OCI-LY3 (cell line): ENCODE measurements at regions not wholly inside any gene's neighbourhood (a gene's known extent, or its start where the extent isn't known, plus 50 kb on each side); places are given as distances from the start of the nearest gene placed in this dataset.

Experiments
- H2AFZ ChIP-seq: fragments of 200-600, 300-600 bp; shearing (Covaris generic); 2 replicates; pipeline ENCODE4 v1.6.0; 2014; ENCODE audit warnings: antibody characterized with exemption, low read depth, low read length
- H3K27ac ChIP-seq: fragments of 200-600, 300-600 bp; sonication (generic); 2 replicates; pipeline ENCODE4 v1.5.1; 2014; ENCODE audit warnings: mild to moderate bottlenecking, low read length, moderate library complexity, mixed read lengths
- H3K27me3 ChIP-seq: fragments of 200-600, 300-600 bp; sonication (generic); 2 replicates; pipeline ENCODE4 v1.6.1; 2014; ENCODE audit warnings: low read depth, low read length, mixed read lengths
- H3K36me3 ChIP-seq: fragments of 200-600, 300-600 bp; sonication (generic); replicated peaks from 2 replicates; pipeline ENCODE3; 2014; ENCODE audit warnings: low read depth, low read length, mixed read lengths
- H3K4me1 ChIP-seq: fragments of 300-600, 200-600 bp; sonication (generic); 2 replicates; pipeline ENCODE4 v1.6.1; 2014; ENCODE audit warnings: low read length, mixed read lengths
- H3K4me2 ChIP-seq: fragments of 200-600, 300-600 bp; sonication (generic); 2 replicates; pipeline ENCODE4 v1.6.1; 2014; ENCODE audit warnings: low read length, mixed read lengths
- H3K4me3 ChIP-seq: fragments of 300-600, 200-600 bp; sonication (generic); 2 replicates; pipeline ENCODE4 v1.5.1; 2014; ENCODE audit warnings: antibody characterized with exemption, mild to moderate bottlenecking, low read length, moderate library complexity
- H3K79me2 ChIP-seq: fragments of 300-600, 200-600 bp; shearing (Covaris generic); 2 replicates; pipeline ENCODE4 v1.6.1; 2014; ENCODE audit warnings: mild to moderate bottlenecking, low read length, mixed read lengths
- H3K9ac ChIP-seq: fragments of 300-600, 200-600 bp; shearing (Covaris generic); 2 replicates; pipeline ENCODE4 v1.6.0; 2014; ENCODE audit warnings: mild to moderate bottlenecking, low read length, moderate library complexity
- H3K9me3 ChIP-seq: fragments of 200-600, 300-600 bp; shearing (Covaris generic); 2 replicates; pipeline ENCODE4 v1.6.1; 2014; ENCODE audit warnings: low read length, mixed read lengths; ENCODE audit not compliant: insufficient read depth
- H4K20me1 ChIP-seq: fragments of 200-600, 300-600 bp; sonication (generic); 2 replicates; pipeline ENCODE4 v1.6.1; 2016; ENCODE audit warnings: low read length, mixed read lengths; ENCODE audit not compliant: insufficient read depth
- EZH2phosphoT487 ChIP-seq: fragments of 200-600 bp; shearing (Covaris generic); IDR thresholded peaks from 2 replicates; pipeline ENCODE4 v1.6.1; 2018; ENCODE audit warnings: antibody characterized with exemption, mixed run types, low read depth
- TF ChIP-seq, protein P1 (sequence below): fragments of 200-600, 300-600 bp; sonication (generic); IDR thresholded peaks from 2 replicates; pipeline ENCODE4 v1.5.1; 2014; ENCODE audit warnings: antibody characterized with exemption, low read length, low read depth

DNA sequence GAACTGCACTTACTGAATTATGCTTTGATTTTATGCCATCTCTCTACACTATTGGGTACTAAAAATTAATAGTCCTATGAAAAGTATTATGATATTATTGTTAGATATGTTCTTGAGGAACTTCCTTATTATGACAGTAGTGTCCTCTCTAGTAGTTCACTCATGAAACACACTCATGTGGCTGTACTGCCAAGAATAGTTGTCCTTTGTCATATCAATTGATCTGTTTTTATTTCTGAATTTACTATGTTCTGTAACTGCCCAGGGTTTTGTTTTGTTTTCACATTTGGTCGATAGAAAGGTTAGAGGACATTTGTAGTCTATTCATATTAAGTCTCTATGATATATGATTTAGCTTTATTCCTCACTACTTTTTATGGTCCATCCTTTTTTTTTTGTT is 215.2 kb downstream of the PPARGC1A start:
- H3K27ac ChIP-seq = no peak overlapping the region
- no peak overlapping the region for H3K4me2 ChIP-seq
- TF ChIP-seq, protein P1, sequence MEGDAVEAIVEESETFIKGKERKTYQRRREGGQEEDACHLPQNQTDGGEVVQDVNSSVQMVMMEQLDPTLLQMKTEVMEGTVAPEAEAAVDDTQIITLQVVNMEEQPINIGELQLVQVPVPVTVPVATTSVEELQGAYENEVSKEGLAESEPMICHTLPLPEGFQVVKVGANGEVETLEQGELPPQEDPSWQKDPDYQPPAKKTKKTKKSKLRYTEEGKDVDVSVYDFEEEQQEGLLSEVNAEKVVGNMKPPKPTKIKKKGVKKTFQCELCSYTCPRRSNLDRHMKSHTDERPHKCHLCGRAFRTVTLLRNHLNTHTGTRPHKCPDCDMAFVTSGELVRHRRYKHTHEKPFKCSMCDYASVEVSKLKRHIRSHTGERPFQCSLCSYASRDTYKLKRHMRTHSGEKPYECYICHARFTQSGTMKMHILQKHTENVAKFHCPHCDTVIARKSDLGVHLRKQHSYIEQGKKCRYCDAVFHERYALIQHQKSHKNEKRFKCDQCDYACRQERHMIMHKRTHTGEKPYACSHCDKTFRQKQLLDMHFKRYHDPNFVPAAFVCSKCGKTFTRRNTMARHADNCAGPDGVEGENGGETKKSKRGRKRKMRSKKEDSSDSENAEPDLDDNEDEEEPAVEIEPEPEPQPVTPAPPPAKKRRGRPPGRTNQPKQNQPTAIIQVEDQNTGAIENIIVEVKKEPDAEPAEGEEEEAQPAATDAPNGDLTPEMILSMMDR = no peak
- TF ChIP-seq EZH2phosphoT487 = no peak
- no peak overlapping the region for H3K4me3 ChIP-seq
- no peaks in the 10 kb centered on the region for H3K9me3 ChIP-seq
- H3K9ac ChIP-seq = no peak overlapping the region
- no peaks in the 10 kb centered on the region for H3K79me2 ChIP-seq
- H3K27me3 ChIP-seq = no peaks in the 10 kb centered on the region
- H4K20me1 ChIP-seq = no peaks in the 10 kb centered on the region
- H2AFZ ChIP-seq = no peak overlapping the region
- H3K36me3 ChIP-seq = no peaks in the 10 kb centered on the region
- no peaks in the 10 kb centered on the region for H3K4me1 ChIP-seq

DNA sequence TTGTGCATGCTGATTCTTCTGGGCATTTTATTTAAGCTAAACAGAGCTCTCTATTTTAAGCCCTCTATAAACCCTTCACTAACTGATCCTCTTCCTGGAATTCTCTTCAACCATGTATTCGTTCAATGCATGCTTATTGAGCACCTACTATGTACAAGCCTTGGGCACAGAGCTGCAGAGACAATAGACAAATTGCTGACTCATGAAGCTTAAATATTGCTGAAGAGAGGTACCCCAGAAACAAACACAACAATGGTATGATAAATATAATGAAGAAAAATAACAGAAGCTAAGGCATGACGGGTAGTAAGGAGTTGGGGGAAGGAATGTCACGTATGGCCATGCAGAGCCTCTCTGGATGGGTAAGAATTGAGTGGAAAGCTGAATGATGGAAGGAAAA is 222.2 kb downstream of the PPARGC1A start:
- no peaks in the 10 kb centered on the region for H4K20me1 ChIP-seq
- no peaks in the 10 kb centered on the region for H3K79me2 ChIP-seq
- H3K27me3 ChIP-seq = no peaks in the 10 kb centered on the region
- H3K27ac ChIP-seq = no peak overlapping the region
- no peak overlapping the region for H3K4me2 ChIP-seq
- H3K9me3 ChIP-seq = no peaks in the 10 kb centered on the region
- H3K36me3 ChIP-seq = no peaks in the 10 kb centered on the region
- H3K9ac ChIP-seq = no peak overlapping the region
- H2AFZ ChIP-seq = no peak overlapping the region
- H3K4me1 ChIP-seq = no peaks in the 10 kb centered on the region
- TF ChIP-seq, protein P1 = no peak
- TF ChIP-seq EZH2phosphoT487 = no peak
- H3K4me3 ChIP-seq = no peak overlapping the region

DNA sequence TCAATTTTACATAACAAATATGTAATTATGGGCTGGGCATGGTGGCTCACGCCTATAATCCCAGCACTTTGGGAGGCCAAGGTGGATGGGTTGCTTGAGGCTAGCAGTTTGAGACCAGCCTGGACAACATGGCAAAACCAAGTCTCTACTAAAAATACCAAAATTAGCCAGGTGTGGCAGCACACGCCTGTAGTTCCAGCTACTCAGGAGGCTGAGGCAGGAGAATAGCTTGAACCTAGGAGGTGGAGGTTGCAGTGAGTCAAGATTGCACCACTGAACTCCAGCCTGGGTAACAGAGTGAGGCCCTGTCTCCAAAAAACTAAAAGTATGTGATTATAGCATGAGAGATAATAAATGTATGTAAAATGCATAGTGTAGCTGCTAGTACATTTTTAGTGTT is 229.0 kb downstream of the PPARGC1A start:
- Histone ChIP-seq H2AFZ (no peak overlapping the region), H3K4me1 (no peaks in the 10 kb centered on the region)
- TF ChIP-seq, protein P1 = peak; percentile 17; the same call in 1 of the 2 replicates
- no peak for TF ChIP-seq EZH2phosphoT487

DNA sequence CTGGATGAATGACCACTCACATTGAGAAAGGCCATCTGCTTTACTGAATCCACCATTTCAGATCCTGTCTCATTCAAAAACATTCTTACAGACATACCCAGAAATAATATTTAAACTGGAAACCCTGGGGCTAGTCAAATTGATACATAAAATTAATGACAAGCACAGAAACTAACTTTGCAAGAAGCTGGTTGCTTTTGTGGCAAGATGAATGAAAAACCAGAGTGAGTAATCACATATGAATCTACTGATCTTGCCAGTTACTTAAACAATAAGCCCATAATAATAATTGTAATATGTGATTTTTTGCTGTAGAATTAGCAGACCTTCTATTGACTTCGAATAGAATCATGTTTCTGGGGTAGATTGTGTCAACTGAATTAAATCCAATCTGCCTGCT is 235.1 kb downstream of the PPARGC1A start:
- no peaks in the 10 kb centered on the region for H3K4me1 ChIP-seq
- no peaks in the 10 kb centered on the region for H3K36me3 ChIP-seq
- no peaks in the 10 kb centered on the region for H3K9me3 ChIP-seq
- no peaks in the 10 kb centered on the region for H3K27me3 ChIP-seq
- no peak overlapping the region for H3K9ac ChIP-seq
- no peak overlapping the region for H3K27ac ChIP-seq
- no peak overlapping the region for H3K4me2 ChIP-seq
- no peak overlapping the region for H2AFZ ChIP-seq
- H4K20me1 ChIP-seq = no peaks in the 10 kb centered on the region
- TF ChIP-seq, protein P1 = no peak
- TF ChIP-seq EZH2phosphoT487 = no peak
- no peak overlapping the region for H3K4me3 ChIP-seq
- H3K79me2 ChIP-seq = no peaks in the 10 kb centered on the region

More for the DNA sequence above, 229.0 kb downstream of the PPARGC1A start:
- Histone ChIP-seq H3K9ac (no peak overlapping the region), H3K27me3 (no peaks in the 10 kb centered on the region), H3K79me2 (no peaks in the 10 kb centered on the region), H3K4me2 (no peak overlapping the region), H3K4me3 (no peak overlapping the region), H4K20me1 (no peaks in the 10 kb centered on the region), H3K9me3 (no peaks in the 10 kb centered on the region), H3K36me3 (no peaks in the 10 kb centered on the region), H3K27ac (no peak overlapping the region)
